HG03064 (cell line): ENCODE measurements at regions not wholly inside any gene's neighbourhood (a gene's known extent, or its start where the extent isn't known, plus 50 kb on each side); places are given as distances from the start of the nearest gene placed in this dataset.
A peak's percentile ranks its signal among the peaks of the same experiment; 100 is the strongest.
"Not testable (repeated sequence)": the region's sequence is repeated elsewhere in the genome, so short reads cannot be mapped to it uniquely, and the experiment has no call there.

ENCODE experiments used
- ATAC-seq: cut with Tn5 transposase; IDR thresholded peaks from one replicate; pipeline ENCODE4 v1.9.1; 2021; ENCODE audit warnings: low read depth; ENCODE audit not compliant: unreplicated experiment

GRCh38 chr12:23140710-23141109 lies 515.7 kb downstream of the ETNK1 start:
- no peak for ATAC-seq

GRCh38 chr12:23141335-23141734 lies 516.4 kb downstream of the ETNK1 start:
- ATAC-seq, result no peak

GRCh38 chr12:23146070-23146469 lies 521.1 kb downstream of the ETNK1 start:
- ATAC-seq, result not testable (repeated sequence)

- no peak for ATAC-seq
Observed at GRCh38 chr12:23168459-23168858, 543.5 kb downstream of the ETNK1 start.

GRCh38 chr12:23169012-23169695 lies 544.2 kb downstream of the ETNK1 start:
- ATAC-seq, result no peak

GRCh38 chr12:23169696-23170013 lies 544.7 kb downstream of the ETNK1 start:
- no peak for ATAC-seq

GRCh38 chr12:23174917-23175316 lies 549.9 kb downstream of the ETNK1 start:
- no peak for ATAC-seq

GRCh38 chr12:23185346-23185745 lies 560.4 kb downstream of the ETNK1 start:
- ATAC-seq, result no peak

GRCh38 chr12:23186950-23187349 lies 562.0 kb downstream of the ETNK1 start:
- ATAC-seq, result no peak

GRCh38 chr12:23193552-23193951 lies 568.6 kb downstream of the ETNK1 start:
- no peak for ATAC-seq

GRCh38 chr12:23197266-23197665 lies 572.3 kb downstream of the ETNK1 start:
- no peak for ATAC-seq

- ATAC-seq, result no peak
Observed at GRCh38 chr12:23202728-23203127, 577.8 kb downstream of the ETNK1 start.

GRCh38 chr12:23204933-23205778 lies 580.2 kb downstream of the ETNK1 start:
- peak; percentile 95 for ATAC-seq

- no peak for ATAC-seq
Observed at GRCh38 chr12:23209793-23210192, 584.8 kb downstream of the ETNK1 start.

- no peak for ATAC-seq
Observed at GRCh38 chr12:23210573-23210972, 585.6 kb downstream of the ETNK1 start.

- ATAC-seq, result no peak
Observed at GRCh38 chr12:23211384-23212320, 586.7 kb downstream of the ETNK1 start.

GRCh38 chr12:23217158-23217557 lies 592.2 kb downstream of the ETNK1 start:
- ATAC-seq, result no peak

GRCh38 chr12:23217667-23218066 lies 592.7 kb downstream of the ETNK1 start:
- no peak for ATAC-seq

GRCh38 chr12:23221066-23221465 lies 596.1 kb downstream of the ETNK1 start:
- ATAC-seq, result no peak

- no peak for ATAC-seq
Observed at GRCh38 chr12:23221926-23222325, 597.0 kb downstream of the ETNK1 start.

- ATAC-seq, result no peak
Observed at GRCh38 chr12:23222801-23223200, 597.8 kb downstream of the ETNK1 start.
